ENCODE measurements at regions not wholly inside any gene's neighbourhood (a gene's known extent, or its start where the extent isn't known, plus 50 kb on each side); places are given as distances from the start of the nearest gene placed in this dataset.
"Not testable (repeated sequence)": the region's sequence is repeated elsewhere in the genome, so short reads cannot be mapped to it uniquely, and the experiment has no call there.

GRCh38 chr2:184190725-184191124 is 407.6 kb upstream of the ZNF804A start:
- BruUV-seq (replicated peaks): no TSS peak
- TF ChIP-seq CTCF (IDR thresholded peaks at IDR 0.05; ENCODE audit: unreplicated experiment): no peak
- intact Hi-C loops (cut with micrococcal nuclease): no loop called here
- ChIA-PET POLR2A (no interaction called here), CTCF (no interaction called here)
- DNase-seq (ENCODE audit: unreplicated experiment): no peak
- Mint-ChIP-seq H3K9me3 (ENCODE audit: unreplicated experiment) (no peaks in the 10 kb centered on the region), H3K4me3 (ENCODE audit: unreplicated experiment) (no peak overlapping the region), H3K4me1 (ENCODE audit: insufficient read depth, unreplicated experiment) (no peaks in the 10 kb centered on the region), H3K27me3 (ENCODE audit: insufficient read depth, unreplicated experiment) (no peaks in the 10 kb centered on the region), H3K36me3 (ENCODE audit: insufficient read depth, unreplicated experiment) (no peaks in the 10 kb centered on the region), H3K27ac (ENCODE audit: low read depth, unreplicated experiment) (no peak overlapping the region)

GRCh38 chr2:184192649-184193048 is 405.7 kb upstream of the ZNF804A start:
- no peak overlapping the region for H3K4me3 Mint-ChIP-seq (ENCODE audit: unreplicated experiment)
- H3K27me3 Mint-ChIP-seq (ENCODE audit: insufficient read depth, unreplicated experiment): no peaks in the 10 kb centered on the region
- BruUV-seq (replicated peaks): no TSS peak
- no peaks in the 10 kb centered on the region for H3K36me3 Mint-ChIP-seq (ENCODE audit: insufficient read depth, unreplicated experiment)
- ChIA-PET POLR2A (no interaction called here), CTCF (no interaction called here)
- H3K4me1 Mint-ChIP-seq (ENCODE audit: insufficient read depth, unreplicated experiment): no peaks in the 10 kb centered on the region
- H3K27ac Mint-ChIP-seq (ENCODE audit: low read depth, unreplicated experiment): no peak overlapping the region
- intact Hi-C loops (cut with micrococcal nuclease): no loop called here
- H3K9me3 Mint-ChIP-seq (ENCODE audit: unreplicated experiment): no peaks in the 10 kb centered on the region
- DNase-seq (ENCODE audit: unreplicated experiment): no peak
- no peak for TF ChIP-seq CTCF (IDR thresholded peaks at IDR 0.05; ENCODE audit: unreplicated experiment)

GRCh38 chr2:184197413-184197812 is 400.9 kb upstream of the ZNF804A start:
- BruUV-seq (replicated peaks): no TSS peak
- H3K4me1 Mint-ChIP-seq (ENCODE audit: insufficient read depth, unreplicated experiment): no peaks in the 10 kb centered on the region
- no peak overlapping the region for H3K4me3 Mint-ChIP-seq (ENCODE audit: unreplicated experiment)
- no peak overlapping the region for H3K27ac Mint-ChIP-seq (ENCODE audit: low read depth, unreplicated experiment)
- TF ChIP-seq CTCF (IDR thresholded peaks at IDR 0.05; ENCODE audit: unreplicated experiment): no peak
- H3K36me3 Mint-ChIP-seq (ENCODE audit: insufficient read depth, unreplicated experiment): no peaks in the 10 kb centered on the region
- ChIA-PET CTCF (interaction anchor here (0.6 to 0.7 kb wide), 2 partner anchors 14 to 72 kb away, joined by 3 read pairs; no protein-coding TSS in a partner anchor), POLR2A (no interaction called here)
- no peaks in the 10 kb centered on the region for H3K9me3 Mint-ChIP-seq (ENCODE audit: unreplicated experiment)
- no peak for DNase-seq (ENCODE audit: unreplicated experiment)
- H3K27me3 Mint-ChIP-seq (ENCODE audit: insufficient read depth, unreplicated experiment): no peaks in the 10 kb centered on the region
- intact Hi-C loops (cut with micrococcal nuclease): no loop called here

GRCh38 chr2:184198791-184199190 is 399.5 kb upstream of the ZNF804A start:
- H3K4me3 Mint-ChIP-seq (ENCODE audit: unreplicated experiment); CTCF ChIA-PET; H3K27me3 Mint-ChIP-seq (ENCODE audit: insufficient read depth, unreplicated experiment); DNase-seq (ENCODE audit: unreplicated experiment); H3K36me3 Mint-ChIP-seq (ENCODE audit: insufficient read depth, unreplicated experiment); H3K27ac Mint-ChIP-seq (ENCODE audit: low read depth, unreplicated experiment); H3K4me1 Mint-ChIP-seq (ENCODE audit: insufficient read depth, unreplicated experiment); intact Hi-C loops (cut with micrococcal nuclease); BruUV-seq (replicated peaks); H3K9me3 Mint-ChIP-seq (ENCODE audit: unreplicated experiment): not testable (repeated sequence)
- POLR2A ChIA-PET: interaction anchor here (0.6 kb wide), 1 partner anchor 41 kb away, joined by 3 read pairs; no protein-coding TSS in a partner anchor

- Mint-ChIP-seq H3K4me1 (ENCODE audit: insufficient read depth, unreplicated experiment) (no peaks in the 10 kb centered on the region), H3K27ac (ENCODE audit: low read depth, unreplicated experiment) (no peak overlapping the region), H3K36me3 (ENCODE audit: insufficient read depth, unreplicated experiment) (no peaks in the 10 kb centered on the region), H3K27me3 (ENCODE audit: insufficient read depth, unreplicated experiment) (no peaks in the 10 kb centered on the region), H3K9me3 (ENCODE audit: unreplicated experiment) (no peaks in the 10 kb centered on the region), H3K4me3 (ENCODE audit: unreplicated experiment) (no peak overlapping the region)
- intact Hi-C loops (cut with micrococcal nuclease): no loop called here
- no TSS peak for BruUV-seq (replicated peaks)
- TF ChIP-seq CTCF (IDR thresholded peaks at IDR 0.05; ENCODE audit: unreplicated experiment): no peak
- DNase-seq (ENCODE audit: unreplicated experiment): no peak
- POLR2A ChIA-PET: interaction anchor here (0.6 kb wide), 1 partner anchor 42 kb away, joined by 3 read pairs; no protein-coding TSS in a partner anchor
- CTCF ChIA-PET: no interaction called here
Measured at GRCh38 chr2:184199274-184199673, 399.1 kb upstream of the ZNF804A start.

All from MCF 10A (cell line).